ENCODE measurements at regions not wholly inside any gene's neighbourhood (a gene's known extent, or its start where the extent isn't known, plus 50 kb on each side); places are given as distances from the start of the nearest gene placed in this dataset.
A peak's percentile ranks its signal among the peaks of the same experiment; 100 is the strongest.

- Histone ChIP-seq H3K4me3 (ENCODE audit: insufficient read depth, low read depth, low read length) (no peak overlapping the region), H3K4me1 (ENCODE audit: insufficient read depth, low read length) (no peaks in the 10 kb centered on the region), H3K4me2 (ENCODE audit: low read length) (no peak overlapping the region), H3K79me2 (ENCODE audit: insufficient read depth, low read length) (no peaks in the 10 kb centered on the region), H3K27ac (ENCODE audit: low read depth, low read length) (no peak overlapping the region), H2AFZ (ENCODE audit: low read depth, low read length) (no peak overlapping the region), H4K20me1 (ENCODE audit: insufficient read depth, low read length) (no peaks in the 10 kb centered on the region), H3K9ac (ENCODE audit: low read length) (no peak overlapping the region), H3K27me3 (ENCODE audit: insufficient read depth, low read length) (peaks cover 9% of the 10 kb centered on the region), H3K9me3 (ENCODE audit: insufficient read depth, low read depth, low read length) (no peaks in the 10 kb centered on the region), H3K36me3 (ENCODE audit: insufficient read depth, low read length) (no peaks in the 10 kb centered on the region)
- Mint-ChIP-seq H3K9me3 (ENCODE audit: unreplicated experiment) (peaks cover 3% of the 10 kb centered on the region), H3K36me3 (ENCODE audit: low read depth, unreplicated experiment) (no peaks in the 10 kb centered on the region), H3K4me1 (ENCODE audit: low read depth, unreplicated experiment) (peaks cover 3% of the 10 kb centered on the region), H3K27me3 (ENCODE audit: low read depth, unreplicated experiment) (peaks cover 17% of the 10 kb centered on the region), H3K4me3 (ENCODE audit: unreplicated experiment) (no peak overlapping the region), H3K27ac (ENCODE audit: unreplicated experiment) (no peak overlapping the region)
- TF ChIP-seq, protein P1, sequence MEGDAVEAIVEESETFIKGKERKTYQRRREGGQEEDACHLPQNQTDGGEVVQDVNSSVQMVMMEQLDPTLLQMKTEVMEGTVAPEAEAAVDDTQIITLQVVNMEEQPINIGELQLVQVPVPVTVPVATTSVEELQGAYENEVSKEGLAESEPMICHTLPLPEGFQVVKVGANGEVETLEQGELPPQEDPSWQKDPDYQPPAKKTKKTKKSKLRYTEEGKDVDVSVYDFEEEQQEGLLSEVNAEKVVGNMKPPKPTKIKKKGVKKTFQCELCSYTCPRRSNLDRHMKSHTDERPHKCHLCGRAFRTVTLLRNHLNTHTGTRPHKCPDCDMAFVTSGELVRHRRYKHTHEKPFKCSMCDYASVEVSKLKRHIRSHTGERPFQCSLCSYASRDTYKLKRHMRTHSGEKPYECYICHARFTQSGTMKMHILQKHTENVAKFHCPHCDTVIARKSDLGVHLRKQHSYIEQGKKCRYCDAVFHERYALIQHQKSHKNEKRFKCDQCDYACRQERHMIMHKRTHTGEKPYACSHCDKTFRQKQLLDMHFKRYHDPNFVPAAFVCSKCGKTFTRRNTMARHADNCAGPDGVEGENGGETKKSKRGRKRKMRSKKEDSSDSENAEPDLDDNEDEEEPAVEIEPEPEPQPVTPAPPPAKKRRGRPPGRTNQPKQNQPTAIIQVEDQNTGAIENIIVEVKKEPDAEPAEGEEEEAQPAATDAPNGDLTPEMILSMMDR (IDR thresholded peaks at IDR 0.05; ENCODE audit: insufficient read depth, low read depth, low read length): no peak
- TF ChIP-seq EZH2 (IDR thresholded peaks at IDR 0.05; ENCODE audit: insufficient read depth, low read length): no peak
- DNase-seq (ENCODE audit: low read depth) (no peak), FAIRE-seq (no peak)
Measured at GRCh38 chr11:19392321-19392720, 151.6 kb upstream of the E2F8 start.

- Mint-ChIP-seq H3K36me3 (ENCODE audit: low read depth, unreplicated experiment) (no peaks in the 10 kb centered on the region), H3K4me1 (ENCODE audit: low read depth, unreplicated experiment) (peaks cover 3% of the 10 kb centered on the region), H3K27me3 (ENCODE audit: low read depth, unreplicated experiment) (peaks cover 20% of the 10 kb centered on the region), H3K27ac (ENCODE audit: unreplicated experiment) (no peak overlapping the region), H3K9me3 (ENCODE audit: unreplicated experiment) (peaks cover 3% of the 10 kb centered on the region), H3K4me3 (ENCODE audit: unreplicated experiment) (no peak overlapping the region)
- FAIRE-seq: no peak
- no peak overlapping the region for H3K4me2 ChIP-seq (ENCODE audit: low read length)
- TF ChIP-seq, protein P1 (IDR thresholded peaks at IDR 0.05; ENCODE audit: insufficient read depth, low read depth, low read length): no peak
- TF ChIP-seq EZH2 (IDR thresholded peaks at IDR 0.05; ENCODE audit: insufficient read depth, low read length): no peak
- H3K27me3 ChIP-seq (ENCODE audit: insufficient read depth, low read length): peaks cover 6% of the 10 kb centered on the region
- H3K9me3 ChIP-seq (ENCODE audit: insufficient read depth, low read depth, low read length): no peaks in the 10 kb centered on the region
- no peak overlapping the region for H3K4me3 ChIP-seq (ENCODE audit: insufficient read depth, low read depth, low read length)
- no peaks in the 10 kb centered on the region for H3K4me1 ChIP-seq (ENCODE audit: insufficient read depth, low read length)
- no peaks in the 10 kb centered on the region for H4K20me1 ChIP-seq (ENCODE audit: insufficient read depth, low read length)
- H2AFZ ChIP-seq (ENCODE audit: low read depth, low read length): no peak overlapping the region
- no peak overlapping the region for H3K9ac ChIP-seq (ENCODE audit: low read length)
- no peak for DNase-seq (ENCODE audit: low read depth)
- no peak overlapping the region for H3K27ac ChIP-seq (ENCODE audit: low read depth, low read length)
- H3K79me2 ChIP-seq (ENCODE audit: insufficient read depth, low read length): no peaks in the 10 kb centered on the region
- H3K36me3 ChIP-seq (ENCODE audit: insufficient read depth, low read length): no peaks in the 10 kb centered on the region
Measured at GRCh38 chr11:19391652-19392051, 150.9 kb upstream of the E2F8 start.

DNA sequence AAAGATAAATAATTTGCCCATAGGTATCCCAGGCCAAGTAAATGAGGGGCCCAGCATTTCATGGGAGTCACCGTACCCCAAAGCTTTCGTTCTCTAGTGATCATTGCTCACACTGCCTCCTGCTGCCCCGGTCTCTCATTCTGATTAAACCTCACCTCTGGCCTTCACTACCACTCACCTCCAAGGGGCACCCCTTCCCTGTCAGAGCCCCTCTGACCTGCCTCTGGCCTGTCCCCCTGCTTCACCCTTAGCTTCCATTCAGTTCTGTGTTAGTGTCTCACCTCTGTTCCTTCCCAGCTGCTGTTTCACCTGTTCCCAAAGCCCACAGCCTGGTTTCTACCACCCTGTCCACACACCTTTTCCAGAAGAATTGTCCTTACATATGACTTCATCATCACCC is 150.3 kb upstream of the E2F8 start:
- no peaks in the 10 kb centered on the region for H3K4me1 ChIP-seq (ENCODE audit: insufficient read depth, low read length)
- Mint-ChIP-seq H3K9me3 (ENCODE audit: unreplicated experiment) (peaks cover 3% of the 10 kb centered on the region), H3K27me3 (ENCODE audit: low read depth, unreplicated experiment) (peaks cover 20% of the 10 kb centered on the region), H3K4me1 (ENCODE audit: low read depth, unreplicated experiment) (peaks cover 3% of the 10 kb centered on the region), H3K4me3 (ENCODE audit: unreplicated experiment) (no peak overlapping the region), H3K36me3 (ENCODE audit: low read depth, unreplicated experiment) (no peaks in the 10 kb centered on the region), H3K27ac (ENCODE audit: unreplicated experiment) (peak overlapping the region; percentile 6)
- no peak for DNase-seq (ENCODE audit: low read depth)
- no peaks in the 10 kb centered on the region for H3K36me3 ChIP-seq (ENCODE audit: insufficient read depth, low read length)
- H2AFZ ChIP-seq (ENCODE audit: low read depth, low read length): no peak overlapping the region
- H3K4me2 ChIP-seq (ENCODE audit: low read length): no peak overlapping the region
- no peak overlapping the region for H3K4me3 ChIP-seq (ENCODE audit: insufficient read depth, low read depth, low read length)
- H3K27ac ChIP-seq (ENCODE audit: low read depth, low read length): no peak overlapping the region
- TF ChIP-seq, protein P1 (IDR thresholded peaks at IDR 0.05; ENCODE audit: insufficient read depth, low read depth, low read length): no peak
- TF ChIP-seq EZH2 (IDR thresholded peaks at IDR 0.05; ENCODE audit: insufficient read depth, low read length): no peak
- H3K9ac ChIP-seq (ENCODE audit: low read length): no peak overlapping the region
- no peak for FAIRE-seq
- no peaks in the 10 kb centered on the region for H4K20me1 ChIP-seq (ENCODE audit: insufficient read depth, low read length)
- no peaks in the 10 kb centered on the region for H3K79me2 ChIP-seq (ENCODE audit: insufficient read depth, low read length)
- no peaks in the 10 kb centered on the region for H3K9me3 ChIP-seq (ENCODE audit: insufficient read depth, low read depth, low read length)
- peaks cover 6% of the 10 kb centered on the region for H3K27me3 ChIP-seq (ENCODE audit: insufficient read depth, low read length)
